GM12892 (cell line): ENCODE measurements at regions not wholly inside any gene's neighbourhood (a gene's known extent, or its start where the extent isn't known, plus 50 kb on each side); places are given as distances from the start of the nearest gene placed in this dataset.

Experiments used
- POLR2A ChIP-seq: IDR thresholded peaks from 2 replicates; pipeline ENCODE4 v1.6.1; 2011; ENCODE audit warnings: low read depth, low read length, control low read depth
- POLR2AphosphoS5 ChIP-seq: IDR thresholded peaks from 2 replicates; pipeline ENCODE4 v1.6.1; 2011; ENCODE audit warnings: low read depth, low read length, control low read depth
- TAF1 ChIP-seq: IDR thresholded peaks from 2 replicates; pipeline ENCODE4 v1.6.1; 2011; ENCODE audit warnings: low read depth, mild to moderate bottlenecking, control low read depth, low read length, borderline replicate concordance

DNA sequence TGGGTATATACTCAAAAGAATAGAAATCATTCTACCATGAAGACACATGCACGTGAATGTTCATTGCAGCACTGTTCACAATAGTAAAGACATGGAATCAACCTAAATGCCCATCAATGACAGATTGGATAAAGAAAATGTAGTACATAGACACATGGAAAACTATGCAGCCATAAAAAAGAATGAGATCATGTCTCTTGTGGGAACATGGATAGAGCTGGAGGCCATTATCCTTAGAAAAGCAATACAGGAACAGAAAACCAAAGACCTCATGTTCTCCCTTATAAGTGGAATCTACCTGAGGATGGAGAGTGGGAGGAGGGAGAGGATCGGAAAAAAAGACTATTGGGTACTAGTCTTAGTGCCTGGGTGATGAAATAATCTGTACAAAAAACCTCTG is 143.9 kb downstream of the RHOU start:
- TF ChIP-seq POLR2A, result no peak
- TF ChIP-seq POLR2AphosphoS5, result no peak
- TF ChIP-seq TAF1, result no peak
